Tibial nerve (tissue), 4 donors: ENCODE measurements at regions not wholly inside any gene's neighbourhood (a gene's known extent, or its start where the extent isn't known, plus 50 kb on each side); places are given as distances from the start of the nearest gene placed in this dataset.

Experiments used
- DNase-seq, 2 donors: peaks; one replicate each; pipeline ENCODE4 v3.0.0-alpha.2; 2019; ENCODE audit warnings: low spot score in 2 of 2
- H3K27ac ChIP-seq, 4 donors: fragments of 200-600 bp; sonication (generic) in 3 of 4; one replicate each; pipeline ENCODE4 v1.5.1; 2017 to 2019; ENCODE audit warnings: mild to moderate bottlenecking in 1 of 4
- H3K27me3 ChIP-seq, 2 donors: fragments of 200-600 bp; sonication (generic) in 1 of 2; one replicate each; pipeline versions ENCODE4 v1.5.1 to v1.6.0; 2017 to 2019
- H3K36me3 ChIP-seq, 3 donors: fragments of 200-600 bp; sonication (generic); one replicate each; pipeline ENCODE4 v1.5.1; 2018 to 2019
- H3K4me1 ChIP-seq, 4 donors: fragments of 200-600 bp; sonication (generic) in 3 of 4; one replicate each; pipeline ENCODE4 v1.5.1; 2017 to 2019
- H3K4me3 ChIP-seq, 4 donors: fragments of 200-600 bp; sonication (generic) in 3 of 4; one replicate each; pipeline ENCODE4 v1.5.1; 2017 to 2019; ENCODE audit warnings: mild to moderate bottlenecking in 1 of 4, moderate library complexity in 1 of 4
- H3K9me3 ChIP-seq, 4 donors: fragments of 200-600 bp; sonication (generic) in 3 of 4; one replicate each; pipeline ENCODE4 v1.5.1; 2017 to 2019
- EP300 ChIP-seq, 2 donors: sonication (generic); formaldehyde crosslinking; IDR thresholded peaks; one replicate each; pipeline ENCODE4 v1.6.1; 2017; ENCODE audit warnings: antibody characterized with exemption in 2 of 2, mild to moderate bottlenecking in 1 of 2
- POLR2A ChIP-seq, 2 donors: fragments of 450-650 bp; IDR thresholded peaks; one replicate each; pipeline ENCODE4 v1.6.1; 2017; ENCODE audit warnings: antibody characterized with exemption in 2 of 2, mild to moderate bottlenecking in 2 of 2, moderate library complexity in 2 of 2
- WGBS, 2 donors: methylation state at CpG; one replicate each; pipeline ENCODE4 v1.1.5; 2018; 5-methylcytosine and 5-hydroxymethylcytosine counted together
- TF ChIP-seq, protein P1 (sequence below), 5 experiments: fragments of 200-600 bp in 3 of 5; fragments of 450-650 bp in 2 of 5; sonication (generic) in 3 of 5; IDR thresholded peaks; one replicate each; pipeline ENCODE4 v1.5.1; 2016 to 2019; ENCODE audit warnings: antibody characterized with exemption in 5 of 5, mild to moderate bottlenecking in 3 of 5, moderate library complexity in 2 of 5

DNA sequence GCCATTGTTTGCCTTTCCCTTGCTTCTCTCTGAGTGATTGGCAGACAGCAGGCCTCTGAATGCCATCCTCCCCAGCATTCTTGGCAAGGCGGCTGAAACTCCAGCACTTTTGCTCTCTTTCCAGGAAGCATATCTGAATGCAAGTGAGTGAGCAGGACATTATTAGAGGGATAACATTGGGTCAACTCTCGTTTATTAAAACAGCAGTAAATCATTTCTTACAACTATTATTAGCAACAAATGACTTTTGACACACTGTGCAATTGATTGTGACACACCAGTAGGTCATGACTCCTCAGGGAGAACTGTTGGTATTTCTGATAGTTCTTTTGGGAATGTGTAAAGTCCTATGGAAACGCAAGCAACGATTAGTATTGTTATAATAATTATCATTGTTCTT lies 103.8 kb downstream of the EFNB1 start:
- Histone ChIP-seq H3K36me3 (no peaks in the 10 kb centered on the region), H3K27ac (peak overlapping the region in 1 of 4 donors; percentile 20), H3K4me1 (peaks cover 0 to 32% (median 0%) of the 10 kb centered on the region in 4 donors), H3K4me3 (no peak overlapping the region), H3K9me3 (no peaks in the 10 kb centered on the region), H3K27me3 (no peaks in the 10 kb centered on the region)
- TF ChIP-seq, protein P1, sequence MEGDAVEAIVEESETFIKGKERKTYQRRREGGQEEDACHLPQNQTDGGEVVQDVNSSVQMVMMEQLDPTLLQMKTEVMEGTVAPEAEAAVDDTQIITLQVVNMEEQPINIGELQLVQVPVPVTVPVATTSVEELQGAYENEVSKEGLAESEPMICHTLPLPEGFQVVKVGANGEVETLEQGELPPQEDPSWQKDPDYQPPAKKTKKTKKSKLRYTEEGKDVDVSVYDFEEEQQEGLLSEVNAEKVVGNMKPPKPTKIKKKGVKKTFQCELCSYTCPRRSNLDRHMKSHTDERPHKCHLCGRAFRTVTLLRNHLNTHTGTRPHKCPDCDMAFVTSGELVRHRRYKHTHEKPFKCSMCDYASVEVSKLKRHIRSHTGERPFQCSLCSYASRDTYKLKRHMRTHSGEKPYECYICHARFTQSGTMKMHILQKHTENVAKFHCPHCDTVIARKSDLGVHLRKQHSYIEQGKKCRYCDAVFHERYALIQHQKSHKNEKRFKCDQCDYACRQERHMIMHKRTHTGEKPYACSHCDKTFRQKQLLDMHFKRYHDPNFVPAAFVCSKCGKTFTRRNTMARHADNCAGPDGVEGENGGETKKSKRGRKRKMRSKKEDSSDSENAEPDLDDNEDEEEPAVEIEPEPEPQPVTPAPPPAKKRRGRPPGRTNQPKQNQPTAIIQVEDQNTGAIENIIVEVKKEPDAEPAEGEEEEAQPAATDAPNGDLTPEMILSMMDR (IDR thresholded peaks at IDR 0.05), result no peak
- TF ChIP-seq POLR2A (IDR thresholded peaks at IDR 0.05) (no peak), EP300 (IDR thresholded peaks at IDR 0.05) (no peak)
- WGBS, 2 donors, result 19 to 45% methylated on average over 4 of the region's 4 CpGs
- no peak for DNase-seq

DNA sequence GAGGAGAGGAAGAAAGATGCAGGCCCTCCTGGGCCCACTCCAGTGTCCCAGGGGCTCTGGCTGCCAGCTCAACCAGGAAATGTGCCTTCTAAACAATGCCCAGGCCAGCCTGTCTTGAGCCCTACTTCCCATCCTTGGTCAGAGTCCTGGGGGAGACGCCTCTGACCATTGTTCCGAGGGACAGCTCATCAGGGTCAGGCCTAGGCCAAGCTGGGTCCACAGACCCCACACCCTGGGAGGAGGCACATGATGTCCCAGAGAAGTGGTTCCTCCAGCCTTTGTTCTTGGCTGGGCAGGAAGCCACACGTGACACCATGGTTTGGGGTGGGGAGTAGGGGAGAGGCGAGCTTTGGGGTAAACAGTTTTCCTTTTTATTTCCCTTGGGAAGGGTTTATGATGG lies 102.5 kb downstream of the EFNB1 start:
- 48 to 62% methylated on average over 3 to 4 of the region's 4 CpGs for WGBS, 2 donors
- no peak for DNase-seq
- Histone ChIP-seq H3K27me3 (no peaks in the 10 kb centered on the region), H3K4me1 (peaks cover 0 to 32% (median 0%) of the 10 kb centered on the region in 4 donors), H3K27ac (peak overlapping the region in 1 of 4 donors; percentile 3), H3K36me3 (no peaks in the 10 kb centered on the region), H3K4me3 (no peak overlapping the region), H3K9me3 (no peaks in the 10 kb centered on the region)
- TF ChIP-seq EP300 (IDR thresholded peaks at IDR 0.05) (no peak), POLR2A (IDR thresholded peaks at IDR 0.05) (no peak)
- TF ChIP-seq, protein P1 (IDR thresholded peaks at IDR 0.05), result no peak

DNA sequence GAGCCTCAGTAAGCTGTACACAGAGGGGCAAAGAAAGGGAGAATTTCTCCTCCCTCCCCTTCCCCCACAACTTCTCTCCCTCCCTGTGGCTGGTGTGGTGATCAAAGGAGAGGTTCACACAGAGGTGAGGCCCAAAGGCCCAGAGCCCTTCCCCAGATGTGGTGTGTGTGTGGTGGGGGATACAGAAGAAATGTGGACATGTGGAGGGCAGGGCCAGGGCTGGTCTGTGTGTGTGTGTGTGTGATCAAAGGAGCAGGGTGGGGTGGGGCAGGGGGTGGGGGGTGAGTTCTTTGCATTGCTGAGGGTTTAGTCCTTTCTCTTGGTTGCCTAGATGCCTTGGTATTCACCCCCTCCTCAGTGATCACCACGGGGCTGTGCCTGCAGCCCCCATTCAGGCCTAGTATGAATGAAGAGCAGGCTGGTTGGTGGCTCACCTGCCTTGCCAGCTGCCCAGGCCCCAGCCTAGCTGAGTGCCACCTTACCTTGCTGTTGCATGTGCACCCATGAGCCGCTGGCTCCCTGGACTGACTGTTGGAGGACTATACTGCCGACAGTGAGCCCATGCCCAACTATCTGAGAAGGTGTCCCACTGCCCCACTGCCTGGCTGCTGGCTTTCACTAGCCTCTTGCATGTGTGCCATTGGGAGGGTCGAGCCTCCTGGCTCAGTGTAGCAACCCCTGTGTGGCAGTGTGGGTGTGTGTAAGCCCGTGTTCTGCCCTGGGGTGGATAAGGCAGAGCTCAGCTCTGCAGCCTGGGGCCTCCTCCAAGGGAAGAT lies 101.9 kb downstream of the EFNB1 start:
- H3K4me3 ChIP-seq, result no peak overlapping the region
- no peak for DNase-seq
- H3K9me3 ChIP-seq, result no peaks in the 10 kb centered on the region
- H3K27ac ChIP-seq, result peak overlapping the region in 1 of 4 donors; percentile 3
- no peaks in the 10 kb centered on the region for H3K27me3 ChIP-seq
- TF ChIP-seq EP300 (IDR thresholded peaks at IDR 0.05) (no peak), POLR2A (IDR thresholded peaks at IDR 0.05) (no peak)
- TF ChIP-seq, protein P1 (IDR thresholded peaks at IDR 0.05), result no peak
- H3K36me3 ChIP-seq, result no peaks in the 10 kb centered on the region
- WGBS, 2 donors, result 58% methylated on average over 4 of the region's 5 CpGs; no CpG with 5 or more reads in 1 of the 2 donors
- H3K4me1 ChIP-seq, result peaks cover 0 to 32% (median 0%) of the 10 kb centered on the region in 4 donors

DNA sequence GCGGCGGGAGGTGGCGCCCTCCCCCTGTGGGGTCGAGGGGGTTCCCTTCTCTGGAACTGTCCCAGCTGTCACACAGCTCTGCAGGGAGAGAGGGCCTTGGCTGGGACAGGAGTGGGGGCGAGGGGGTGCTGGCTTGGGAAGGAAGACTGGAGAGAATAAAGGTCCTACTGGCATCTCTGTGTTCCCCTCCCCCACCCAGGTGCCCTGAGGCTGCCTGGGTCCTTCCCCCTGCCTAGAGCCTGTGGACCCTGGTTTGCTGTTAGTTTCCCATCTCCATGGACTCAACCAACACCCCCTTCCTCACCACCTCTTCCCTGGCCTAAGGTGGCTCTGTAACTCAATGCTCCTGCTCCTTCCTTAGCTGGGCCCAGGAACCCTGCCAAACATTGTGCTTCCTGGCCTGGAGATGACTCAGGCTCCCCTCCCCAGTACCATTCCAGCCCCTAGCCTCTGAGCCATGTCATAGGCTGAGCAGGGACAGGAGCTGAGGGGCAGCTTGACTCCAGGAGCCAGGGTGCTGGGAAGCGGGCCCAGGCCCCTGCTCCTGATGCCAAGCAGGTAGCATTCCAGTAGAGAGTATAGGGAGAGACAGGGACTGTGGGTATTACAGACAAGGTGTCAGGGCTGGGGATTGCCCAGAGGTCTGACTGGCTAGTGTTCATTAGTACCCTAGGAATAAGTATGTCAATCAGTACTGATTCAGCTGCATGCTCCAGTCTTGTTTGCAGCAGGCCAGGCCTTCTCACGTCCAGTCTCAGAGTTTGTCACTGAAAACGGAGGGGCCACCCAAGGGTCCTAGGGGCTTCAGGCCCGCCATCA lies 100.7 kb downstream of the EFNB1 start:
- Histone ChIP-seq H3K27ac (peak overlapping the region in 2 of 4 donors; percentile 2 to 24), H3K4me1 (peaks cover 0 to 32% (median 0%) of the 10 kb centered on the region in 4 donors), H3K36me3 (no peaks in the 10 kb centered on the region), H3K9me3 (no peaks in the 10 kb centered on the region), H3K27me3 (no peaks in the 10 kb centered on the region), H3K4me3 (no peak overlapping the region)
- 55 to 59% methylated on average over 5 to 9 of the region's 9 CpGs for WGBS, 2 donors
- TF ChIP-seq POLR2A (IDR thresholded peaks at IDR 0.05), result no peak
- TF ChIP-seq EP300 (IDR thresholded peaks at IDR 0.05), result no peak
- TF ChIP-seq, protein P1 (IDR thresholded peaks at IDR 0.05), result no peak
- no peak for DNase-seq

DNA sequence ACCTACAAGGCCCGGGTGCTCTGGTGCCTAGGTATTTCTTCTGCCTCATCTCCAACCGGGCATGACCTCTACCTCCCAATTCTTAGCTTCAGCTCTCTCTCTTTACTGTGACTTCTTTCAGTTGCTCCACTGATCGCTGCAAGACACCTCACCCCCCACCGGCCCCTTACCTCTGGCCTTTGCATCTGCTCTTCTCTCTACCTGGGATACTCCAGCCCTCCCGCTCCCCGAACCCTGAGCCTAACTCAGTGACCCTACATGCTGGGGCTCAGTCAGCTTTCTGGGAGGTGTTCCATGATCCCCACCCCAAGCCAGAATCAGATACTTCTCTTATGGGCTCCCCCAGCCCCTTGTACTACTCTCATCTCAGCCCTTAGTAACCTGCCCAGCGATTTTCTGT lies 99.6 kb downstream of the EFNB1 start:
- H3K27ac ChIP-seq, result no peak overlapping the region
- TF ChIP-seq POLR2A (IDR thresholded peaks at IDR 0.05), result no peak
- TF ChIP-seq, protein P1 (IDR thresholded peaks at IDR 0.05), result no peak
- no peak for TF ChIP-seq EP300 (IDR thresholded peaks at IDR 0.05)
- no peaks in the 10 kb centered on the region for H3K9me3 ChIP-seq
- WGBS, 2 donors, result 80 to 82% methylated on average over 7 of the region's 7 CpGs
- no peaks in the 10 kb centered on the region for H3K27me3 ChIP-seq
- DNase-seq, result no peak
- no peak overlapping the region for H3K4me3 ChIP-seq
- H3K36me3 ChIP-seq, result no peaks in the 10 kb centered on the region
- peaks cover 0 to 32% (median 0%) of the 10 kb centered on the region in 4 donors for H3K4me1 ChIP-seq
